GM12872 (cell line): ENCODE measurements at regions not wholly inside any gene's neighbourhood (a gene's known extent, or its start where the extent isn't known, plus 50 kb on each side); places are given as distances from the start of the nearest gene placed in this dataset.

Experiments used
- CTCF ChIP-seq: IDR thresholded peaks from 3 replicates; pipeline ENCODE4 v1.5.1; 2011; ENCODE audit warnings: low read depth, mild to moderate bottlenecking, low read length, moderate library complexity; ENCODE audit not compliant: insufficient read depth

DNA sequence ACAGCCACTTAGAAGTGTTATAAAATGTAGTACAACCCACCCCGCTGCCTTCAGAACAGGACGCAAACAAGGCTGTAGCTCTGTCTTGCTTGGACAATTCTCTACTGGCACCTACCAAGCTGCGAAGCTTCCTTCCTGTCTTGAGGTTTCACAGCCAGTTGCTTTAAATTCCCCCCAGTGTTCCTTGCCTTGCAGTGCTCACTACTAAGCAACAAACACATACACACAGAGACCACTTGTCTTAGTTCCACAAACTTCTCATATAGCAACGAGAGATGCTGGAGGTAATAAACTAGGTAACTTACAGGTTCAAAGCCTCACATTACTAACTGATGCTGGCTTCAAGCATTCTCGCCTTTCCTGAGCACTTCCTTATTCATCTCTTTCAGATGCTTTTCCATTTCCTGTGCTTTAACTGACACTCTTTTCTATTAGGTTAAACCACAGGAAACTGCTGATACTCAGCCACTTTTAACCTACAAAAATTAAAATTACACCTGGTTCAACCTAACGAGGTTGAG lies 91.5 kb upstream of the PTGDR start:
- TF ChIP-seq CTCF = no peak

GRCh38 chr14:52166822-52167221 lies 98.0 kb upstream of the NID2 start:
- TF ChIP-seq CTCF = no peak

DNA sequence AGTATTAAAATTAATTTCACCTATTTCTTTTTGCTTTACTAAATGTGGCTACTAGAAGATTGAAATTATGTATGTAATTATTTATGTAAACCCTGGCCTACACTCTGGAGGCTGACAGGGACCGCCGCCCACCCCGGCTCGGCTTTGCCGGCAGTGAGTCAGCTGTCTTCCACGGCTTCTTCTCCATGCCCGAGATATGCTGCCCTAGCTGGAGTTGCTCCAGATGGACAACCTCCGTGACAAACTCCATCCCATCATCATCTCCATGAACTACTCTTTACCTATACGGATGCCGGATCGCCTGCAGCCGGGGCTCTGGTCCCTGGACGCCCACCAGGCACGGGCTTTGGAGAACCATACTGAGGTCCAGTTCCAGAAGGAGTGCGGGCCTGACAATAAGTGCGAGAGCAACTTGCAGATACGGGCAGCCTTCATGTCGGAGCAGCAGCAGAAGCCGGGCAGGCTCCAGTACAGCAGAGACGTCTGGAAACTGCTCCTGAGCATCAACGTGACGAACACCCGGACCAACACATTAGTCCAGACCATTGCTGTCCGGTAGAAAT lies 86.9 kb upstream of the NID2 start:
- no peak for TF ChIP-seq CTCF

DNA sequence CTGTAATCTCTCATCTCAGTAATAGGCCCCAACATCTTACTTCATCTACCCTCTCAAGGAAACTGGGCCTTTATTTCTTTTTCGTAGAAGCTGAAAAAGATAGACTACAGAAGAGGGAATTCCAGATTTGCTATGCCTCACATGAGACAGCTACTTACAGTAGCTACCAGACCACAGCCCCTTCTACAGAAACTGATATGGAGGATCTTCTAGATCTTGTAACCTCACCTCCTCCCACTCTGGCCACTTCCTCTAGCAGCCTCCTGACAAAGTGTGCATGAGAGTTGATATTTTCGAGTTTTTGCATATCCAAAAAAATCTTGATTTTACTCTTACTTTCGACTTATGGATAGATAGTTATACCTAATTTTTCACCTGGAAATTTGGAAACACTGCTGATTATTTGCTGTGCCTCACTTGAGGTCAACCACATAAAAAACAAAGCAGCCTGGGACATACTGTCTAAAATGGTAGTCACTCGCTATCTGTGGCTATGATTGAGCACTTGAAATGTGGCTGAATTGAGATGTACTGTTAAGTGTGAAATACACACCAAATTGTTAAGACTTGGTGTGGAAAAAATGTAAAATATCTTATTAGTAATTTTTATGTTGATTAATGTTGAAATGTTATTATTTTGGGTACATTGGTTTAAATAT lies 86.3 kb upstream of the NID2 start:
- no peak for TF ChIP-seq CTCF

- no peak for TF ChIP-seq CTCF
Observed at GRCh38 chr14:52153939-52154338, 85.1 kb upstream of the NID2 start.

- no peak for TF ChIP-seq CTCF
Observed at GRCh38 chr14:52150162-52150561, 81.3 kb upstream of the NID2 start.

DNA sequence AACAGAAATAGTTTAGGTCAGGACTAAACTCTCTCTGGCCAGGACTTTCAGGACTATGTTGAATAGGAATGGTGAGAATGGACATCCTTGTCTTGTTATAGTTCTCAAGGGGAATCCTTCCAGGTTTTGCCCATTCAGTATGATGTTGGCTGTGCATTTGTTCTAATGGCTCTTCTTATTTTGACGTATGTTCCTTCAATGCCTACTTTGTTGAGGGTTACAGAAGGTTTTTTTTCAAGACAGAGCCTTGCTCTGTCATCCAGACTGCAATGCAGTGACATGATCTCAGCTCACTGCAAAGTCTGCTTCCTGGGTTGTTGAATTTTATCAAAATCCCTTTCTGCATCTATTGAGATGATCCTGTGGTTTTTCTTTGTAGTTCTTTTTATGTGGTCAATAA lies 79.5 kb upstream of the NID2 start:
- no peak for TF ChIP-seq CTCF
